NOMO-1 treated with DMSO at 0.1 percent for 48 hours (cell line): ENCODE measurements at regions not wholly inside any gene's neighbourhood (a gene's known extent, or its start where the extent isn't known, plus 50 kb on each side); places are given as distances from the start of the nearest gene placed in this dataset.
"Not testable (repeated sequence)": the region's sequence is repeated elsewhere in the genome, so short reads cannot be mapped to it uniquely, and the experiment has no call there.

ENCODE experiments used
- DNase-seq: peaks from one replicate; lab custom pipeline; 2025; ENCODE audit not compliant: unreplicated experiment; lab: John Stamatoyannopoulos, UW

DNA sequence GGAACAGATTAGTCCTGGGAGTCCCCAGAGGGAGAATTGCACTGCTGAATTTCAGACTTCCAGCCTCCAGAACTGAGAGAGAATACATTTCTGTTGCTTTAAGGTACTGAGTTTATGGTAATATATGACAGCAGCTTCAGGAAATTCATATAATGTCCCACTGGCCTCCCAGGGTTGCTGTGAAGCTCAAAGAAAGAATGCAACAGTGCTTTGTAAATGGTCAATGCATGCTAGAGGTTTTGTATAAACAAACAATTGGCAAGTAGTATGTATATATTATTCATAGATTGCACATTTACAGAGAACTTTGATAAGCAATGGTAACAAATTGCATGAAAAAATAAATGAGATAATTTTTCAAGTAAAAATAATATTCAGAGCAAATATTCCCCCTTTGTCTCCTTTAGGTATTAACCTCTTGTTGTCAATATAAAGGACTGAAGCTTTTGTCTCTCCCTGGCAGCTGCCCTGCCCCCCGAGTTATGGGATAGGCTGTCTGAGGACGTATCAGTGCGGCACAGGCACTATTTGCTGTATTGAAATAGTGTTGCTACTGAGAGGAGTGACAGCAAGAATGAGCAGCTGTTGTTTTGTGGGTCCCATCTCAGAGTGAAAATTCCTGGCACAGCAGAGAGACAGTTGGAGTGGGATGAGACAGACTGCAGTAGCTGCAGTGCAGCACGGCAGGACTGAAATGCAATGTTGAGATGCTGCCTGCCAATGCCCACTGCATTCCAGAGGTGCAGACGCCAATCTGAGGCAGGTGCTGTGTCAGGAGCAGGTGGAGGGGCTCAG, 194.2 kb upstream of the GLRA1 start:
- no peak for DNase-seq

DNA sequence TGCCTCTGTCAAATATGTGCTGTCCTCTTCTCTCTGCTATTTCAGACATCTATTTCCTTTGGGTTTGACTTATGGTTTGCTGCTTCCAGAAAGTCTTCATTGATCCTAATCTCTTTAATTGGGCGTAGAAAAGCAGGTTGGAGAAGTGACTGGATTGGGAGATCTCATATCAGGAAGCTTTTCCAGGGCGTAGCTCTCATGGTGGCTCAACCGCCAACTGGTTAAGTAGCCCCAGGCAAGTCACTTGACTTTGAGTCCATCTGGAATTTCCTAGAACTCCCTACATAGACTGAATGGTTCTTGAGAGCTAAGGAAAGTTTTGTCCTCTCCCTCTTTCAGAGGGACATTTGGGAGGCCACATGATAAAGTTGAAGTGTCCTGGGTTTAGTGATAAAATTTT, 192.3 kb upstream of the GLRA1 start:
- DNase-seq = no peak

DNA sequence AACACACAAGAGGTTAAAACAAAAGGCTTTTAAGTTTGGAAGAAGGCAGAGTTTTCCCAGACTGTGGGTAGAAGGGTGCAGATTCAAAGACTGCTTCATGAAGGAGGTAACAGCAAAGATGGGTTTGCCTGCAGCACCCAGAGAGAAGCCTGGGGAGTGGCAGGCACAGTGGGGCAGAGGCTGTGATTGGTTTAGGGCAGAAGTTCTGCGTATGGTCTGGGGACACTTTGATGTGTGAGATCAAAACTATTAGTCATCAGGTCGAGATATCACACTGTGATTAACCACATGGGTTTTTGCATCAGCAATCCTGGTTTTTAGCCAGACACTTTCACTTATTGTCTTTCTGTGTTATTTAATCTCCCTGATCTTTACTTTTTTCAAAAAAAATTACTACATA, 188.8 kb upstream of the GLRA1 start:
- DNase-seq = no peak

DNA sequence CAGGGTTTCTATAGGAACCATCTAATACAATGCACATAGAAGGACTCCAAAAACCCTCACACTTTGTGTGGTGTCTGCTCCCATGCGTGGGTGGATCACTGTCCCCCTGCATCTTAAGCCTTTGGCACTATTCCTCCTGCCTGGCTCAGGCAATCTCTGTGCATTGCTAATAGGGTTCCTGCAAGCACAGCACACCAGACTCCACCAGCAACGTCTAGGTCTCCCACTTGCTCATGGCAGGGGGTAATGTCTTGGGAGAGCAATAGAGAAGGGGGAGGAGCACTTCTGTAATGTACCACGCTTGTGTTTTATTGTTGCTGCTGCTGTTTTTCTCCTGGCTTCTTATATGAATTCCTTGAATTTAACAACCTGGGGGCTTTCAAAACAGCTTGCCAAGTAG, 182.6 kb upstream of the GLRA1 start:
- DNase-seq = no peak

DNA sequence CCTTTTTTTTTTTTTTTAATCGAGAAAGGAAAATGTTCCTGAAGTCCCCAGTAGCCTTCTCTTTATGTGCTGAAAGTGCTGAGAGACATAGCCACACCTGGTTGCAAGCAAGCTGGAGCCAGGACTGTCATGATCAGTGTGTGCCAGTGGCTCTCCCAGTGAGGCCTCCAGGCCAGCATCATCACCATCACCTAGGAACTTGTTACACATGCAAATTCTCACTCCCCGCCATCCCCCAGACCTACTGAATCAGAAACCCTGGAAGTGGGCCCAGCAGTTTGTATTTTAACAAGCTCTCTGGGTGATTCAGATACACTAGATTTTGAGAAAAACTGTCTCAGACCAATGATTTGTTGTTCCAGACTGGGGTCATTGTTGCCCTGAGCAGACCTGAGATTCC, 181.9 kb upstream of the GLRA1 start:
- no peak for DNase-seq

DNA sequence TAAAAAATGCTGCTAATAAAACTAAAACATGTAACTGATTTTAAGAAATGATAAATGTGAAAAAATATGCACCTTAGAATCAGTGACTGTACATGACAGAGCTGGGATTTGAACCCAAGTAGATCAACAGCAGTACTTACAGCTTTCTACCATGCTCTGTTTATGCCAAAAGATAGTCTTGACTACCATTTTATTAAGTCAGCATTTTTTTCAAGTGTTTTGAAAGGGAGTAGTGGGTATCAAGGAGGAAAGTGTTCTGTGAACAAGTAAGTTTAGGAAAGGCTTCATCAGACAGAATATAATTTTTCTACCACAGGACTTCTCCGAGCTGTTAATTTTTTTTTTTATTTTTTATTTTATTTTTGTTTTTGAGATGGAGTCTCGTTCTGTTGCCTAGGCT, 180.4 kb upstream of the GLRA1 start:
- DNase-seq = no peak

DNA sequence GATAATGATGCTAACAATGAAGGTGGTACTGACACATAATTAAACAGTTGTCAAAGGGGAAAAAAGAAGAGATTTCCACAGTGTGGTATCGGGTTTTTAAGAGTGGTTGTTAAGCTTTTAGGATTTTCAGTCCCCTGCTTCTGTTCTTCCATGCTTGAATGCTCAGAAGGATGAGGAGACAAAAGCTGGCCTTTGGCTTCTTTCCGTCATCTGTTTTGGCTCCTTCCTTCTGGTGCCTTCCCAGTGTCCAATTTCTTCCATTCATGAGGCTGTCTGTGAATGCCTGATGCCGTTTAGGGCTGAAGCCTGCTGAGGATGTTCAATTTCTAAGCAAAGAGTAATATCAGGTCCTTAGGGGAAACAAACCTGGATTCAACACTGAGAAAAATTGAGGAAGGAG, 179.6 kb upstream of the GLRA1 start:
- DNase-seq = no peak

DNA sequence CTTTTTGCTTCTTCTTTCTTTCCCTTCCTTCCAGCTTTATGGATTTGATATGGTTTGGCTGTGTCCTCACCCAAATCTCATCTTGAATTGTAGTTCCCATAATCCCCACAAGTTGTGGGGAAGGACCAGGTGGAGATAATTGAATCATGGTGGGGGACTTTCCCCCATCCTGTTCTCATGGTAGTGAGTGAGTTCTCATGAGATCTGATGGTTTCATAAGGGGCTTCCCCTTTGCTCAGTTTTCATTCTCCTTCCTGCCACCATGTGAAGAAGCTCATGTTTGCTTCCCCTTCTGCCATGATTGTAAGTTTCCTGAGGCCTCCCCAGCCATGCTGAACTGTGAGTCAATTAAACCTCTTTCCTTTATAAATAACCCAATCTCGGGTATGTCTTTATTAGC, 178.3 kb upstream of the GLRA1 start:
- DNase-seq = not testable (repeated sequence)

DNA sequence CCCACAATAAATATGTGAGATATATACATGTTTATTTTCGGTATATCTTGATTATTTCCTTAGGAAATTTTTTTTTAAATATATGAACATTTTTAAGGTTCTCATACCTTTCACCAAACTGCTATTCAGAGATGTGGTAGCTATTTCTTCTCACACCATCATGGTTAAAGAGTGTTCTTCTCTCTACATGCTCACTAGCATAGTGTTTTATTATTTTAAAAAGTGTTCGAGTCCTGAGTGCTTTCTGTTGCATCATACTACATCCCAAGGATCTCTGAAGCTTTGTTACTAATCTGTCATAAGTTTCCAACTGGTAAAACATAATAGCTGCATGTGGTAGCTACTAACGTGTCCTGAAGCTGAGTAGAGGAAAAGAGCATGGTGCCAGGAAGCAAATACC, 177.4 kb upstream of the GLRA1 start:
- no peak for DNase-seq

DNA sequence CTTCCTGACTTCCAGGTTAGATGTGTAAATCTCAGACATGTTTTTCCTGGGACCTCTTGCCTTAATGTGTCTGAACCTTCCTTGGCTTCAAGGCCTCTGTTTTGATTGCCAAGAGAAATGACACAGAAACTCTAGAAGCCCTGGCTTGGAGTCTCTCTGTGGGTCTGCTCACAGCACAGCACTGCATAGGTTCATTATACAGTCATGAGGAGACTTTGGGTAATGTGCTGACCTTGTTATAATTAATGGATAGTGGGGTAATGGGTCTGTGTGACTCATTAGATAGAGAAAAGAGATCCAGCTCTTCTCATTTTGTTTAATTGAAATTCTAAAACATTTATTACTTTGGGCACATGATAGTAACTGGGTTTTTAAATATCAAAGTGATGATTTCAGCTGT, 175.8 kb upstream of the GLRA1 start:
- no peak for DNase-seq

DNA sequence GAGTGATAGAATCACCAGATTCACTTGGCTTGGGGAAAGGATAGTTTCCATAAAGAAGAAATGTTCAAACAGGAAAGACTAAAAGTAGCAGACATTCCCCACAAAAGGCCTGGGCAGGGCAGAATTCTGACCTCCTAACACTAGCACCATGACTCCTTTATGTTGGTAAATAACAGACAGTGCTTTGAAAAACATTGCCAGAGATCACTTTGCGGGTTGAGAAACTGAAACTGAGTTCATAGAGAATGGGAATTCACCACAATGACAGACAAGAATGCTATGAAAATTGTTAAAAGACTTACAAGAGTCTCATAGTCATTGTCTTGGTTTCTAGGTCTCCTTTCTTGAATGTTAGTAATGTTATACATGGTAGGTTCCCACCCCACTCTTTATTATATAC, 172.5 kb upstream of the GLRA1 start:
- no peak for DNase-seq

DNA sequence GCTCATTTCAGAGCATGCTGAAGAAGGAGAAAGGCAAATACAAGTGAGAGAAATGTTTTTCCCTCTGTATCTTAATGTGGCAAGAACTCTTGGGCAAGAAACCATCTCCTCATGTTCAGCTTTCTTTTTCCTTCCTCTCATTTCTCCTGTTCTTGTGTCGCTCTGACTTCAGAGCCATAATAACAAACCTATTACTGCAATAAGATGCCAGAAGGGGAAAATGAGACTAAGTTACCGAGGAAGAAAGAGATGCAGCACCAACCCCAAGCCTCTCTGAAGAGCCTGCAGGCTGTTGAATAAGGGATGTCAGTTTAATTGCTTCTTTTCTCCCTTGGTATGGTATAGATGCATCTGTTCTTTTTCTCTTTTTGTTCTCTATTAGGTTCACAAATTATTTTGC, 170.1 kb upstream of the GLRA1 start:
- no peak for DNase-seq

DNA sequence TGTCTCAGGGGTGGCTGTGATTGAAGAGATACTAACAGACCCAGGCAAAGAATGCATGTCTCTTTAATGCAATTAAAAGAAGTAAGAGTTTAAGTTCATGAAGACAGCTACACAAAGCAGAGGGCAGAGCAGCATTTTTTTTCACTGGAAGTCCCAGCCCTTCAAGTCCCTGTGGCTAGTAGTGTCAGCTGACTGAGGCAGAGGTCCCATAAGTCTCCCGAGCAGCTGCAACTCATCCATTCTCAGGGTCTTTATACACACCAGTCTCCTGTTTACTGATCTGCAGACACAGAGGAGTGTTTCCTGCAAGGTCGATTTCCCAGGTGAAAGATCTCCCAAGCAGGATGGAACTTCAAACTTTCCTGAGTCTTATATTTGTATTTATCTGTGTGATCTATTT, 169.4 kb upstream of the GLRA1 start:
- DNase-seq = no peak

DNA sequence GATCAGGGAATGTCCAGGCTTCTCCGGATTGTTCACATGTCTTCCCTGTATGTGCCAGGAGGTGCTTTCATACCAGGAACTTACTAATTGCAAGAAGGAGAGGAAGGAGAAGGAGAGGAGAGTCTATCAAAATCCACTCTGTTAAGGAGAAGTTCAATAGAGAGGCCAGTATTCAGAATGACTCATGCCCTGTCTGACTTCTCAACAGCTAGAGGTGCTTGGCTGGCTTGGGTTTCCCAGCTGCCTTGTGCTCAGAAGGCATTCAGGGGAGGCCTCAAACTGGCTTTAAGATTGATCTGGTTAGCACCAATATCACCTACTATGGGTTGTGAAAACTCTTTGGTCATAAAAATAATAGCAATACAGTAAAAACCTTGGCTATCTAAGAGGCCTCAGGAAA, 167.9 kb upstream of the GLRA1 start:
- DNase-seq = no peak

DNA sequence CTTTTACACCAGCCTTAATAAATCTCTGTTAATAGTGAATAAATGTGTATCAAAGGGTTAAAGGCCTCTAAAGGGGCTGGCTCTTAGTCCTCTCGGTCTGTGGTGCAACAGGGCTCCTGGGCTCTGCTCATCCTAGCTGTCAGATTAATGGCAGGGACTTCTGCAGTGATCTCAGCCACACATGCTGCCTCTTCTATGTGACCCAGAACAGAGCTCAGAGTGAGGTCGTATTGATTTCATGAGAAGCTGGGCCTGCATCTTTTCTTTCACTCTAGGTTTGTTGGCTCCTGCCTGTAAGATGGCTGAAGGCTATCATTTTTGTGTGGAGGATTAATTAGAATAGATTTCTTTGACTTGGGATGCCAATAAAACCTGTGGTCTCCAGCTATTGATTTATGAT, 165.0 kb upstream of the GLRA1 start:
- no peak for DNase-seq

DNA sequence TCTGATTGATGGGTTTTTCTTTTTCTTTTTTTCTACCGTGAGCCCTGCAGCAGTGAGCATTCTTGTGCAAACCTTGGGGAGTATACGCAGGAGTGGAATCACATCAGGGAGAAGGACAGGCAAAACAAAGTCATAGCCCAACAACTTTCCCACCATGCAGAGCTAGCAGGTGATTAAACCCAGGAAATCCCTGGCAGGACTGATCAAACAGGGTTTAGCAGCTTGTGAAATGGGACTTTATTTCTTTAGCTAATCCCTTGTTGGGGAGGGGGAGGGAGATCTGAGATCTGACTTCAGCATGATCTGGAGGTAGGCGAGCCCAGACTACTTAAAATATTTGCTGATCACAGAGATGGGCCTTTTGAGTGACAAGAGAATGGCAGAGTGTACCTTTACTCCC, 162.0 kb upstream of the GLRA1 start:
- DNase-seq = no peak

DNA sequence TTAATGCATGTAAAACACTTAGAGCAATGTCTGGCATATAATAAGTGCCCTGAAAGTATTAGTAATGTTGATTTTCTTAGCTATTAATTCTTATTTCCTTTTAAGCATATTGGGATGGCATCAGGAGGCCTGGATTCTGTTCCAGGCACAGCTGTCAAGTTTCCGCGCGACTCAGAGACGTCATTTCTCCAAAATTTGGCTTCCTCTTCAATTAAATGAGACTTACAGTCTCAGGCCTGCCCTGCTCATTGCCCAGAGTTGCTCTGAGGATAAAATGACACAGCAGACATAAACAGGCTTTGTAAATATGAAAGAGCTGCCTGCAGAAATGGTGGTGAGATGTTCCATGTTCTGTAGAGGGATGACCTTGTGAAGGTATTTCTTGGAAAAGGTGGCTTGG, 159.8 kb upstream of the GLRA1 start:
- no peak for DNase-seq

DNA sequence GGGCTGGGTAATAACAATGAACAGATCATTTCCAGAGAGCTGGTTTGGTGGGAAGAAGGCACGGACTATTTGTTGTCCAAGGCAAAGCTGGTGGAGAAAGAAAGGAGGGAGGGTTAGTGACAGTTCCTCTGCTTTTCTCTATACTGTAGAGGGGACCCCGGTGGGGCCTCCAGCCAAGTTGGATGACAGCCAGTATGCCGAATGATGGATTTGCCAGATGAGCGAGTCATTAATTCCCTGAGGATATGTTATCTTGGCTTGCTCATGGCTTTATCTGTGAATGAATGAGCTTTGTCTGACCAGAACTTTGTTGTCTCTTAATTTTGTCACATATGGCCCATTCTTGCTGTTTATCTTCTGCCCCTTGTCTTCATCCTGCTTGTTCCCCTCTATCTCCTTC, 158.6 kb upstream of the GLRA1 start:
- no peak for DNase-seq

DNA sequence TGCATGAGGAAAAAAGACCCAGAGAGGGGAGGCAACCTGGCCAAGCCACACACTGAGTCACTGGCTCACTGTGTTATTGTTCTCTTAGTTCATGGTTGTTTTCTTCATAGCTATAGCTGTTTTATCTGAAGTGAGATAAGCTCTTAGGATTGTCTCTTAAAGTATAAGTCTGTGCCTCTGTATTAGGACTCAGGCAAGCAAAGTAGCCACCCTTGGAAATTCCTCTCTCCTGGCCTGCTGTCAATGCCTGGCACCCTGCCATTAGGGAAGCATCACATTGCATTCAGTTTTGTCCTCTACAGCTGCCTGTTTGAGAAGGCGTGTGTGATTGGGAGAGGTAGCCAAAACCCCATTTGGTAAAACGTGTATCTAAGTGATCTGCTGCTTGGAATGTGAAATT, 147.4 kb upstream of the GLRA1 start:
- DNase-seq = no peak

DNA sequence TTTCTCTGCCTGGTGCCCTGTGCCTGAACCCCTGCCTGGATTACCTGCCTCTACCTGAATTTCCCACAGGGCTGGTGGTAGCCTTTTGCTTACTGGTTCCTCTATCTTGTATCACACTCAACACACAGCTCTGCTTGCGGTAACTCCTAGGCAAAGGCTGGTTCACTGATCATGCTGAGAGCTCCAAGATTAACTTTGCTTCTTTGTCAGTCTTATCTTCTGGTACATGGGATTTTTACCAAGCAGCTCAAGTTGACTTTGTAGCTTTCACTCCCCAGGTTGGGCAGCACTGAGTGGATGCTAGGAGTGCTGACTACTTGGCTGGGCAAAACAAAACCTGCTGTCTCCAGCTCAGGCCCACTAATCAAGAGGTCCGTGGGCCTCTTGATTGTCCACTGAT, 145.9 kb upstream of the GLRA1 start:
- DNase-seq = no peak

DNA sequence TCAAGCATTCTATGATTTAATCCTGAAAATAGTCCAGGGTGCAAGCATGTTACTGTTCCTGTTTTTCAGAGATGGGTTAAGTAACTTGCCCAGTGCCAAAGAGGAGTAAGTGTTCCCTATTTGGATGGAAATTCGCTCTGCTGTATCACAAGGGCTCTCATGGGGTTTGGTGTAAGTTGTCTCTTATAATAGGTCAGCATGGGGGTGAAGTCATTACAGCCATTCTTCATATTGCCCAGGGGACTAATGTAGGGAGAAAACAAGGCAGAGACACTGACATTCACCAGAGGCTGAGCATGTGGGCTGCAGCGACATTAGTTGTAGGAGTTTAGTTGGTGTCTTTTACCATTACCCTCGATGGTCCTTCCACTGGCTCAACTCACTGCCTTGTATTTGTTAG, 142.1 kb upstream of the GLRA1 start:
- DNase-seq = no peak

DNA sequence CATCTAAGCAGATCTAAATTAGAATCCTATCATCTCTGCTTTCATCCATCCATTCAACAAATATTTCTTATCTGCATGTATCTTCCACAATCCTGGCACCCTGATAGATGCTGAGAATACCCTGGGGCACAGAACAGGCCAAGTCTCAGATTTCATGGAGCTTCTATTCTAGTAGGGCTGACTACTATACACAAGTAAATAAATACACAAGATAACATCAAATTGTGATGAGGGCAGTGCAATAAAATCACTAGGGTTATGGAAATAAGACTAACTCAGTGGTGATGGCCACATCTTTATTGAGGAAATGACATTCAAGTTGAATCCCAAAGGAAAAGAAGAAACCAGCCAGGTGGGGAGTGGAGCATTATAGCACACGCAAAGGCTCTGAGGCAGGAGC, 138.4 kb upstream of the GLRA1 start:
- DNase-seq = no peak

DNA sequence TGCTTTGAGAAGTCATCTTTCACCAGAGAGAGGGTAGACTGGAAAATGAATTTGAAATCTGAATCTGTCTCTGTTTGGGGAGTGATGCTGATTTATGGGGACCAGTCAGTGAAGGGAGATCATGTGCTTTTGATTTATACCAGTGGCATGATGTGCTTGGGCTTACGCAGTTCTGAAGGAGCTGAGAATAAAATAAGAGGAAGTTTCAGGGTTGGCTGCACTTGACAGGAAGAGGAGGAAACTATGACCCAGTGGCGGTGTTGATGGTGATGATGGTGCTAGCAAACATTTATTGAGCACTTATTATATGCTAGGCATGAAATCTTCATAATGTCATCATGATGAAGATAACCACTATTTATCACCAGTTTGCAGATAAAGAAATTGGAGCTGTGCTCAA, 136.4 kb upstream of the GLRA1 start:
- DNase-seq = no peak

DNA sequence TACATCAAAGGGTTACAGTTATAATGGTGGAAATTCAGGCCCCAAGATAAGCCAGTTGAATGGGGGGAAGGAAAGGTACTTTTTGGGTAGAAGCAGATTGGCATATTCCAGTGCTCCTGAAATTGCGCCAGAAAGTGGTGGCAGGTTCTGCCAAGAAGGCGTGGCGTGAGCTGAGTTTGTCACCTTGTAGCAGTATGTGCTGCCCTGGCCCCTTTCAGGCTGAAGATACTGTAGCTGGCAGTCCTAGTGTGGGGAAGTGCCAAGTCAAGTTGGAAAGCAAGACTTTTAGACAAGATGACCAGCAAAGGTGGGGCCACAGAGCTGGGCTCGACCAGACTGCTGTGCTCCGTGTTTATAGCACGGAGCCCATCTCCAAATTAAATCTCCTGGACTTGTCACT, 133.6 kb upstream of the GLRA1 start:
- DNase-seq = no peak
